ENCODE measurements at regions not wholly inside any gene's neighbourhood (a gene's known extent, or its start where the extent isn't known, plus 50 kb on each side); places are given as distances from the start of the nearest gene placed in this dataset.

DNA sequence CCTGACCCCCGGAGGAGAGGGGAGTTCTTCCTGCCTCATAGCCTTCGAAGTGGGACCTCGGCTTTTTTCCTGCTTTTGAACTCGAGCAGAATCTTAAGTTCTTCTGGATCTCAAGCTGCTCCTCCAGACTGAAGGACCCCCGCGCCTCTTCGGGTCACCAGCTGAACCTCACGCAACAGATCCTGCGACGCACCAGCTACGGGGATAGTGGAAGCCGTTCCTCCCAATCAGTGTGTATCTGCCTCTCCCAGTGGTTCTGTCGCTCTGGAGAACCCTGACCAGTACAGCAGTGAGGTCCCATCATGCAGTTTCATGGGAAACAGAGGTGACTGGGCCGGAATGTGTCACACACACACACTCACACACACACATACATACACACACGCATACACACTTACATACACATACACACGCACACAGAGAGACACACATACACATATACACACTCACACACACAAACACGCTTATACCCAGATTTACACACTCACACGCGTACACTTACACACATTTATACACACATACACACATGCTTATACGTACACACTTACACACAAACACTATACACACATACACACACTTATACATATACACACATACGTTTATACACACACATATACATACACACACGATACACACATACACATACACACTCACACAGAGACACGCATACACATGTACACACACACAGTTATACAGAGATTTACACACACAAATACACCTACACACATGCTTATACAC lies 170.0 kb downstream of the TTLL2 start:
- ATAC-seq = no peak

DNA sequence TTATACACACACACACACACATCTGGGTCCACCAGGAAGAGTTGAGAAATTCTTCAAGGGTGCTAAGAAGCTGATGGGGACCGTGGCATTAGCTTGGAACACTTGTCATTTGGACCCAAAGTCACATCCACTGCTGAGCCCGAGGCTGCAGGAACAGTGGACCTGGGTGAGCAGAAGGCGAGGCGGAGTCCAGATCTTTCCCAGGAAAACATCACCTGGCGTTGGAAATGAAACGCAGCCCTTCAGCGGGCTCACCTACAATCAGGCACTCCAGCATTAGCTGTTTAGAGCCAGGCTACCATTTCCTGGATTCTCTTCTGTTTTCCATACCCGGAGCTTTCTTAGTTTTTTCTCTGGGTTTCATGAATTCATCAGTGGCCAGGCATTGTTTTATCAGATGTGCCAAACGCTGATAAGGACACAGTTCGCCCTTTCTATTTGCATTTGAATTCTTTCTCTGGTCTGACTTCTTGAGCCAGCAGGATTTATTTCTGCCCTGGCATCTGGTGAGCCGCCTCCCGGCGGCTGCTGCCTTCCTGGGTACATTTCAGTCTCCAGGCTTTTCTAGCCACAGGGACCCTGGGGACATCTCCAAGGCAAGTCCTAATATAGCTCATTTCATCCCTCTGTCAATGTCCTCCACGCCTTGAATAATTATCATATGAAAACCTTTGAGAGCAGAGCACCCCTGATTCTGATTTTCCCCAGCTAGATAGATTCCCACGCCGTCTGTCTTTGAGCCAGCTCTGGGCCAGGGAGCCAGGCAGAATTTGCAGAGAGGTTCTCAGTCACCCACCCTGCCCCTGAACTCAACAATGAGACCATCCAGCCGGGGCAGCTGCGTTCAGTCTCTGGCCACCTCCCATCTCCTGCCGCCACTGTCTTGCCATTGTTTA lies 170.9 kb downstream of the TTLL2 start:
- no peak for ATAC-seq

DNA sequence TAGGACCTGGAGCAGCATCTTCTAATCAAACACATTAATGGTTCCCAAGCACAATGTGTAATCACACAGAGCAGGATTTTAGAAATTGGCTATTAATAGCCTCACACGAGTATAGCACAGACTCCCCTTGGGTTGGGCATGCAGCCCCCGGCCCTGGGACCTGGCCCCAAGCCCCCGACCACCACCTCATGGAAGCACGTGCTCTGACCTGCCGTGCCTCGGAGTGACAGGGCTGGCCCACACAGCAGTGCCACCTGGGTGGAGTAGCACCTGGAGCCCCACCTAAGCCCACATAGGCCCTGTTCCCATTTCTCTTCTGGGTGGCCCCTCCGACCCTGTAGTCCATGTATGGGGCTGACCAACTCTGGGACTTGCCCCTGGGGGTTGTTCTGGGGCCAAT lies 171.8 kb downstream of the TTLL2 start:
- ATAC-seq = no peak

DNA sequence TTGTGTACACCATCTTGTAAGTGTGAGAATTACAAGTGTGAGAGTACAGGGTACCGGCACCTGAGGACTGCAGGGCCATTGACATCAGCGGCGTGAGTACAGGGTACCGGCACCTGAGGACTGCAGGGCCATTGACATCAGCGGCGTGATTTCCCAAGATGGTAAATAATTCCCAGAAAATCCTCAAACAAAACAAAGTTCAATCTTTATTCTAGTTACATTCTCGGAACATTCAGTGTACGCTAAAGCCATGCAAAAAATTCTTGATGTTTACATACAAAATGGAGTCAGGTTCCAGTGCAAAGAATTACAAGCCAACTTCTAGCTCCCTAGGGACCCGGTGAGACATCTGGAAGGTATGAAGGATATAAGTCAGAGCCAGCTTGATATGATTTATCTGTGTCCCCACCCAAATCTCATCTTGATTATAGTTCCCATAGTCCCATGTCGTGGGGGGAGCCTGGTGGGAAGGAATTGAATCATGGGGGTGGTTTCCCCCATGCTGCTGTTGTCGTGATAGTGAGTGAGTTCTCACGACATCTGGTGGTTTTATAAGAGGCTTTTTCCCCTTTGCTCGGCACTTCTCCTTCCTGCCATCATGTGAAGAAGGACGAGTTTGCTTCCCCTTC lies 172.7 kb downstream of the TTLL2 start:
- ATAC-seq = no peak

DNA sequence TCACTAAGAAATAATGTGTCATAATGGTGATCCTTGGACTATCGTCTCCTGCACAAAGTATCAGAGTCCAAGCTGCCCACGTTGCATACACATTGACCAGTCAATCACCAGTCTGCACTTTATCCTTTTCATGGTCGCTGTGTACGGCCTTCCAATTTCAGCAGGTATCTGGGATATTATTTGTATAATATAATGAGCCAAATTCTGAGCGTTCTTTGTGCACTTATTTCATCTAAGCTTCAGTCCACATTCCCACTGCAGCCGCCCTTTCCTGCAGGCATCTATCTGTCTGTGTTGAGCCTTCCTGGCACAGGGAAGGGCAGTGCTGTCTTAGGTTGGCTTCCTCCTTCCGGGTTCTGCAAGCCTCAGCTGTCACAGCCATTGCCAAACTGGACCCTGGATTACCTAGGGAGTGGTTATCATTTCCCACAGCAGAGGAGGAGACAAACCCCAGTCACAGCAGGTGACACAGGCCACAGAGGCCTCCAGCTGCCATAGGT lies 174.3 kb downstream of the TTLL2 start:
- ATAC-seq = no peak

DNA sequence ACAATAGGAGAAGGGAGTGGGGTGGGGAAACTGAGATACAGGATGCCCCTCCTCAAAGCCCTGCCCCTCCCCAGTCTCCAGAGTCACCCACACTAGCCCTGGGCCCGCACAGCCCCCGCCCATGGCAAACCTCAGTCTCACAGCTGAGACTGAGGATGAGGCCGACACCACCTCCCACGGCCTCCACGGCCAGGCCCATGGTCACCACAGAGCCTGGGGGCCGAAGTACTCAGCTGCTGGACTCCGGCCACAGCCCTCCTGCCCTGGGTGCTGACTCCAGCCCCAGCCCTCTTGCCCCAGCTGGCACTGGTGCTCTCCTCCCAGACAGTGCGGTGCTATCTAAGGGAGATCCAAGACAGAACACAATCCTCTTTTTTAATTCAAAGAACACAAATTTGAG lies 176.1 kb downstream of the TTLL2 start:
- no peak for ATAC-seq

DNA sequence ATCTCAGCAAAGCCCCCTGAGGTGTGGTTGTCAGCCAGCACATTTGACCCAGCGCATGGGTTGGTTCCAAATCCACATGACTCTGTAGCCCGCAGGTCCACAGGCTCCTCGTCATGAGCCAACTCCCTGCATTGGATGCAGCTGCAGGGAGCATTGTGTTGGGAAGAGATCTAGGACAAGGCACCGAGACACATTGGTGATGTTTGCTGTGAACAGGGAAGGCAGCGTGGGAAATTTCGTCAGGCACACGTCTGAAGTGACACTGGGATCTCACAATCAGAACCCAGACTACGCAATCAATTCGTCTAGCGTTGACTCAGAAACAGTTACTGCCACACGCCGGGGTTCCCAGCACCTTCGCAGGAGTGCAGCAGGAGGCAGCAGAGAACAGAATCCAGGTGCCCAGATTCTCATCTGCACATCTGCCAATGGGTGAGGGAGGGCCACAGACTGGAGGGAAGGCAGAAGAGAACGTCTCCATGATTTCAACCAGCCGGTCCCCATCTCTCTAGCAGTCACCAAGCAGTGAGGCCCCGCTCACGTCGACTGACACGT lies 177.0 kb downstream of the TTLL2 start:
- no peak for ATAC-seq

DNA sequence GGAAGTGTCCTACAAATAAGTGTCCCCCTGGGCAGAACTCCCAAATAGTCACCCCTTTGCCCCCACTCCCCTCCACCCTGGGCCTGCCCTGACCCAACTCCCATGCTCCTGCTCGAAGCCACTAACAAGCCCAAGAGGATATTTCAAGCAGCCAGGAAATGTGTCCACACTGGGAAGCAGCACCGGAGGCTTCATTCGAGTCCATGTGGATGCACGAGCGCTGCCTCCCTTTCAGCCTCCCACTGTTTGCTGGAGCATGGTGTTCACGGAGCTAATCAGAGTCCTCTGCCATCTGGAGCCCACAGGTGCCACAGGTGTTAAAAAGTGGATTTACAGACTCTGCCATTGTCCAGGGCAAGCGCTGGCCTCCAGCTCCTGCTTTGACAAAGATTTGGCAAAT lies 177.6 kb downstream of the TTLL2 start:
- ATAC-seq = no peak

DNA sequence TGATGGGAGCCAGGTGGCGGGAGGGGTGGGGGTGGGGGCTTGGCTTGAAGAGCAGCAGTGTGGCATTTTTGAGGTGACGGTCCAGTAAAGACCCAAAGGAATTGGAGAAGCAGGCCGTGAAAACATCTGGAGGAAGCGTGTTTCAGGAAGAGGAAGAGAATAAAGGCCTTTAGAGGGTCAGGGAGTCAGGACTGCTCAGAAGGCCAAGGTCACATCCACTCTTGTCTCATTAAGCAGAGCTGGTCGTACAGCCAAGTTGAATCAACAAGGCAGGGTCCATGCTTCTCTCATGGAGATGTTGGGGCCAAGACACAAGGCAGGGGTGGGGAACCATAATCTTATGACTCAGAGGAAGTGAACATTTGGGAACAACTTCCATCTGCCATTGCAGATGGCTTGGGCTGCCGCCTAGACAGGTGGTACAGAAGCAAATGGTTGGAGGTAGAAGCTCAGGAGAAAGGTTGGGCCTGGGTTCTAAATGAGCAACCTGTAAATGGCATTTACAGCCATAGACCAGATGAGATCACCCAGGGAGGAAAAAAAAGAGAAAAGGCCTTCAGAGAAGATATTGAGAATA lies 179.6 kb downstream of the TTLL2 start:
- ATAC-seq = no peak

DNA sequence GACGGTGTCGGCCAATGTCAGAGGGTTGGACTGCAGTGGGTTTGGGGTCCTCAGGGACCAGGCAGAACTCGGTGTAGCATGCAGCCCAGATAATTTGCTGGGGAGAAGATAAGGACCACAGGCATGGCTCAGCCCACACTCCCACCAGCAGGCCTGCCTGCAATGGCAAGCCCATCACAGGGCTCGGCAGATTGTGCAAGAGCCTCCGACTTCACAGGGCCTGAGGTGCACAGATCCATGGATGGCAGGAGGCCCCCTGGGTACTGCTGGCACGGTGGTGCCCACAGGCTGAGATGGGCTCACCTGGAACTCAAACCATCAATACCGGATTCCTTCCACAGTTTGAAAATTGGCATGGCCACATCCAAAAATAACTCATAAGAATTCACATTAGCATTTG lies 180.3 kb downstream of the TTLL2 start:
- ATAC-seq = no peak

DNA sequence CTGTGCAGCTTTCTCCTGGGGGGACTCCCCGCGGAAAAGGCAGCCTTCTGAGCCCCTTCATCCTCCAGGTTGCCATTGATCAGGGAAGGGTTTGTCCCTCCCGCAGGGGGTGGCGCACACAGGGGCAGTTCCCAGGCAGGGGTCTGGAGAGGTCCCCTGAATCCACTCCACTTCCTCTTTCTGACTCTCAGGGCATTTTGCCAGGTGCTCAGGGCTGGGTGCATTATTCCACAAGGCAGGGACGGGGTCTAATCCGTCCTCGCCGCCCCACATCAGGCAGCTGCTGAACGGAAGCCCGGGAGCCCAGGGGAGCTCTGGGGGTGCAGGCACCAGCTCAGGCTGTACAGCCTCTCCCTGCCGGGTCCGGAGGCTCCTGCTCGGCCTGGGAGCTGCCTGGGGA lies 180.9 kb downstream of the TTLL2 start:
- ATAC-seq = no peak

DNA sequence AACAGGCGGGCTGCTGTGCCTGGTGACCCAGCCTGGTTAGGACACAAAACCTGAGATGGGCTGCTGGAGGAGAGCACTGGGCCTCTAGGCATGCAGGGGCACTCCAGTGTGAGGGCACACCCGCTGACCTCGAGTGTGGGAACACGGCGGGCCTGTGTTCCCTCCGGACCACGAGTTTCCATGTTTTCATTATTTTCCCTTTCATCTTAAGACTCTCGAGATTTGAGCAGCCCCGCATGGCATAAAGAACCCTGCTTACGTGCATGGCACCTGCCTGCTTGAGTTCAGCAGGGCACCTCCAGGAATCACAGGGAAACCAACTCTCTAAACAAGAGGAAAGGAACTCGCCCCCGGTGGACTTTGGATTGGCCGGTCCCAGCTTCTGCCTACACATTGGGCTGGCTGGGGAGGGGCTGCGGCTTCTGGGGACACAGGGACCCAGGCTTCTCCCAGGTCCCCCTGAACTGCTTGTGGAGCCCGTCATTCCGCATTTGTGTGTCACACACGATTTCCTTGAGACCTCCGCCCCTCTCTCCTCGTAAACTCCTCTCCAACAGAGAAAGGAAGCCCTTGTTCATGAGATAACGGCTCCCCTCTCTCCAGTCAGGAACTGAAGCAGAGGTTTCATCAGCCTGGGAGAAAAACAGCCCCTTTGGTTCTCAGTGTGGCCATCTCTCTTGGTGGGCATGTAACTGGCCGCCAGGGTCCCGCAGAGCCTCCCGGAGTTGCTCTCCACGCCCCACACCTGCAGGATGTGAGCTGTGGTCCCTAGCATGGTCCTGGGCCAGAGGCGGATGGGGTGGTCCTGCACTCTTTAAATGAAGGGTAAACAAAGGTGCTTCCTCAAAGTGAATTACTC lies 181.8 kb downstream of the TTLL2 start:
- no peak for ATAC-seq

DNA sequence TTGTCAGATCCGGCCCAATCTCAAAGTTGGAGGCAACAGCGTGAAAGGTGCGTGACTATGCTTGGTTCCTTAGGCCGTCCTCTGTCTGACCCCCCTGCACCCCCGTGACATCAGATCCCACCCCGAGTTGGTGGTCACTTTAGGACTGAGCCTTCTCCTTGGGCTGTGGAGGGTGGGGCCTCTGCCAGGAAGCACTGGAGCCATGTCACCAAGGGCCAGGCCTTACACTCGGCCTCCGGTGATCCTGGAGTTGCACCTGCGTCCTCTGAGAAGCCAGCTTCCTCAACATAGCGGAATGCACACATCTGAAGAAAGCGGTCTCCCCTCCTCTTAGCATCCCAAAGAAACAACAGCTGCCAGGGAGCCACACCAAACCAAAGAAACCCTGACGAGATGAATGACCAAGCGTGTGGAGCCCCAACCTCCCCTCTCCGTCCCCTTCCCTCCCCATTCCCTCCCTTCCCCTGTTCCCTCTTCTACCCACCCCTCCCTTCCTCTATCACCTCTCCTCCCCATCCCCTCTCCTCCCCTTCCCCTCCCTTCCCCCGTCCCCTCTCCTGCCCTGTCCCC lies 182.6 kb downstream of the TTLL2 start:
- ATAC-seq = no peak

DNA sequence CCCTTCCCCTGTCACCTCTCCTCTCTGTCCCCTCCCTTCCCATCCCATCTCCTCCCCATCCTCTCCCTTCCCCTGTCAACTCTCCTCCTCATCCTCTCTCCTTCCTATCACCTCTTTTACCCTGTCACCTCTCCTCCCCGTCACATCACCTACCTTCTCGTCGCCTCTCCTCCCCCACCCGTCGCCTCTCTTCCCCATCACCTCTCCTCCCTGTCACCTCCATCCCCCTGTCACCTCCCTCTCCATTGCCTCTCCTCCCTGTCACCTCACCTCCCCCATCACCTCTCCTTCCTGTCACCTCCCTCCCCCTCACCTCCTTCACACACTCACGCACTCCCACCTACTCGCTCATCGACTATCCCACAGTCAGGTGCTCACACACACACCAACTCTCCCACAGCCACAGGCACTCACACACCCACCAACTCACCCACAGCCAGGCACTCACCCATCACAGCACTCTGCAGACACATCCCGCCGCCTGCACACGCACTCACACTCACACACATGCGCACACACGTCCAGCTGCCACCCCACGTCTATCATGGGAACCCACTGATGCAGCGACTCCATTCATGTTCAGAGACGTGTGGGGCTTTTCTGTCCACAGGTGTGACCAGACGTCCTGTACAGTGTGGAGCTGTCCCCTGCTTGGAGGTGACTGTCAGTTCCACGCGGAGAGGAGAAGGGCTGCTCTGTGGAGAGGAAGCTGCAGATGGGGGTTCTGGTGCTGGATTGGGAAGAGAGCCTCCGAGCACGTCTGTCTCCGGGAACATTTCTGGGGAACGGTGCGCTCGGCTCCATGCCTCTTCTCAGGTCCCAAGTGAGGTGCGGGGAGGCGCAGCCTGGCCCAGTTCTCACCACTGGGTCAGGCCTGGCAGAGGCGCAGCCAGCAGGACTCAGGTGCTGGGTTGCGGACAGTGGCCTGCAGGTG lies 184.3 kb downstream of the TTLL2 start:
- no peak for ATAC-seq

DNA sequence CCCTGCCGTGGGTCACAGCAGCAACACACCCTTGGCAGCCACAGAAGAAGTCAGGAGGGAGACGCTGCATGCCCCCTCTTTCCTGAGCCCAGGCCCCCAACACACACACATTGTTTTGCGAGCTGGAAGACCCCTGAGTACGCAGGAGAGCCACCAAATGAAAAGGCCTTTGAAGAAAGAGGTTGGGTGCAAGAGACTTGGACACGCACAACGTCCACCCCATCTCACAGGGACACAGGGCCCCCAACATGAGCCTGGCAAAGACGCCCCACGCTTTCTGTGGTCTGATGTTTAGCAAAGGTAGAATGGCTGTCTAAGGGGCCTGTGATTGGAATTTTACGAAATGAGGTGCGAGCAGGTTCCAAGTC lies 185.0 kb downstream of the TTLL2 start:
- no peak for ATAC-seq

DNA sequence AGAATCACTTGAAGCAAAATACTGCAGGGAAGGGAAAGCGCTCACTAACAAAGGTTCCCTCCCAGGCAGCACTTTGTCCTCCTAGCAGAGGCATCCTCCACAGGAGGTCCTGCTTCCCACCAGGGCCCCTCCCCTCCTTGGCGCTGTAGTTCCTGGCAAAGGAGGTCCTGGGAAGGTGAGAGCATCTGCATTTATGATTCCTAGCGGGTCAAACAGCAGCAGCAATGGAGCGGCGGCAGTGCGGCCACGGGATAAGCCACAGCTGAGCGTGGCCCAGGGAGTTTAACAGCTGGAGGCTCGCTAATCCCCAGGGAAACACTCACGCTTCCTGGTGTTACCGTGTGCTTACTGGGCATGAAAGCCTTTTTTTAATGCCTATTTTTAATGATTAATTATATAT lies 185.8 kb downstream of the TTLL2 start:
- ATAC-seq = no peak

DNA sequence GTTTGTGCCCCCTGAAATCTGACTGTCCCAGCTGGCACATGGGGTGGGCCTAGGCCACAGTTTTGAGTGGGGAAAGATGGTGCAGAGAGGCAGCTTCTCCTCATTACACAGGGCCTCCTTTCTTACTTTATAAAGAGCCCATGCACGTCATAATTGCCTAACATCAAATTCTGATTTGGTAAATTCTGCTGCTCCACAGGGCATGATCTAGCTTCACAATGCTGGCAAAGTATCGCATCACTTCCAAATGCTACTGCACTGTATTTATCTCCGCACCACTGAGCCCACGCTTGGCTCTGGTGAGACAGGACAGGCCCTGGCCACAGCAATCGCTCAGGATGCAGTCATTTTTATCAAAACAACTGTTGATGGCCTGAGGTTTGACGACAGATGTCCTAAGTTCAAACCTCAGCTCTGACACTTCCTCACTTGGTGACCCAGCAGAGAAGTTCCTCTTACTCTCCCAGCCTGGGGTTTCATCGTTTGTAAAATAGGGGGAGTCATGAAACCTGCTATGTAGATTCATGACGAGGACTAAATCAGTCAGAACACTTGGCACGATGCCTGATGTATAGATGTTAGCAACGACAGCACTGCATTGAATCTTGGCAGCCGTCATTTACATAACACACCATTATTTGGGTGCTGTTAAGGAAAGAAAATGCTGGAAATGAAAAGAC lies 187.9 kb downstream of the TTLL2 start:
- ATAC-seq = no peak

DNA sequence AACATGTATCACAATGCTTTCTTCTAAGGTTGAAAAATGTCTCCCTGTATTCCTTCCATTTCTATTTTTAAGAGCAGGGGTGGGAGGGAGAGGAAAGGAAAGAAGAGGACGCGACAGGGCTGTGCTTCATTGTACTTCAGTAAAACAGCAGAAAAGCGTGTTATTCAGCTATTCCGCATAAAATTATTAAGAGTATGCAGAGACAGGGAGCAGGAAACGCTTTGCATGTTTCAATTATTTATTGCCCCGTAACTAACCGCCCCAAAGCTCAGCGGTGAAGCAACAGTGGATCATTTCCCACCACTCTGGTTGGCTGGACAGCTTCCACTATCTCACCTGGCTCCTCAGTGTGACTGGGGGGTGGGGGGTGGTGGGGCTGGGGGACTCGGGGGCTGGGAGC lies 188.9 kb downstream of the TTLL2 start:
- ATAC-seq = no peak

DNA sequence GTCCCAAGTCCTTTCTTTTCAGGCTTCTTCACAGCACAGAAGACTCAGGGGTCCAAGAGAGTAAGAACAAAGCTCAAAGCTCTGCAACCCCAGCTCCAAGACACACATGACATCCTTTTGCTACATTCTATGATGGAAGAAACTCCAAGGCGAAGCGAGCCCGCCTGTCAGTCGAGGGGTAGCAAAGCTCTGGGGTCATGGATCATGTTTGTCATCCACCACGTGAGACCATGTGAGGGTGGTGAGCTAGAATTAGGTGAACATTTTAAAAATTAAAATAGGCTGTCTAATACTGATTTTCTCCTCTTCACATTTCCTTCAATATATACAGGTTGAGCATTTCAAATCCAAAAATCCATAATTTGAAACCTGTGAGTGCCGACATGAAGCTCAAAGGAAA lies 189.6 kb downstream of the TTLL2 start:
- ATAC-seq = no peak
